HCT116 (cell line): ENCODE measurements at regions not wholly inside any gene's neighbourhood (a gene's known extent, or its start where the extent isn't known, plus 50 kb on each side); places are given as distances from the start of the nearest gene placed in this dataset.

ENCODE experiments used
- ATAC-seq: fragments of 200-7000 bp; cut with Tn5 transposase; 2 replicates; pipeline ENCODE4 v1.9.1; 2020; ENCODE audit warnings: mild to moderate bottlenecking, moderate library complexity
- BruUV-seq: library from RNA; stranded (reverse); fragments of 400-500 nt; replicated peaks from 2 replicates; lab custom pipeline; 2021; lab: Mats Ljungman, UMichigan
- CTCF ChIA-PET: fragments of 300-600 bp; sonication (Branson Sonifier 250); formaldehyde crosslinking; loops from one replicate; lab custom pipeline; 2021; ENCODE audit warnings: antibody characterized with exemption; lab: Charles Lee
- POLR2A ChIA-PET: fragments of 300-600, 350-600 bp; sonication (Branson Sonifier 250); formaldehyde crosslinking; loops from one replicate; lab custom pipeline; 2021; ENCODE audit warnings: antibody characterized with exemption; lab: Charles Lee
- RAD21 ChIA-PET, 2 experiments: fragments of 300-600 bp; sonication (Branson Sonifier 250); formaldehyde crosslinking; loops; one replicate each; lab custom pipeline; 2023; ENCODE audit warnings: low total read pairs in 2 of 2; ENCODE audit not compliant: uncharacterized antibody in 2 of 2, unreplicated experiment in 2 of 2, low non-redundant PET in 1 of 2; lab: Charles Lee
- DNase-seq: peaks from one replicate; pipeline ENCODE4 v3.0.0-alpha.2; 2010; ENCODE audit warnings: low read depth, low spot score
- H2AFZ ChIP-seq: fragments of 200-600 bp; shearing (Covaris generic), sonication (generic); 2 replicates; pipeline ENCODE4 v1.6.1; 2017; ENCODE audit warnings: low read depth, mixed run types, mixed read lengths, antibody characterized with exemption, low read length; ENCODE audit not compliant: poor library complexity, severe bottlenecking
- H3K27ac ChIP-seq: 2 replicates; pipeline ENCODE4 v1.5.1; 2012; ENCODE audit warnings: low read depth, low read length
- H3K27me3 ChIP-seq: fragments of 200-600 bp; sonication (generic); 2 replicates; pipeline ENCODE4 v1.6.1; 2016; ENCODE audit warnings: mixed run types, low read length, mixed read lengths; ENCODE audit not compliant: insufficient read depth
- H3K36me3 ChIP-seq, 2 experiments: fragments of 200-500 bp in 1 of 2; fragments of 200-600 bp in 1 of 2; sonication (Bioruptor generic) in 1 of 2; sonication (generic) in 1 of 2; 2 replicates each; pipeline versions ENCODE4 v1.5.1 to v1.6.1; 2014 to 2016; ENCODE audit warnings: low read length in 2 of 2, inconsistent platforms in 1 of 2, mixed read lengths in 1 of 2, mixed run types in 1 of 2; ENCODE audit not compliant: insufficient read depth in 2 of 2, control insufficient read depth in 1 of 2
- H3K4me1 ChIP-seq, 2 experiments: fragments of 200-600 bp in 1 of 2; sonication (generic) in 1 of 2; 2 replicates each; pipeline versions ENCODE4 v1.5.1 to v1.6.1; 2012 to 2017; ENCODE audit warnings: low read length in 2 of 2, inconsistent platforms in 1 of 2, mild to moderate bottlenecking in 1 of 2, mixed read lengths in 1 of 2, mixed run types in 1 of 2, moderate library complexity in 1 of 2; ENCODE audit not compliant: insufficient read depth in 2 of 2, control insufficient read depth in 1 of 2
- H3K4me2 ChIP-seq: fragments of 200-600 bp; sonication (generic); 2 replicates; pipeline ENCODE4 v1.6.1; 2017; ENCODE audit warnings: mixed run types, low read length, mixed read lengths
- H3K4me3 ChIP-seq, 2 experiments: fragments of 200-600 bp in 1 of 2; sonication (generic) in 1 of 2; replicated peaks in 1 of 2; 2 replicates each; pipeline ENCODE4 v1.5.1; 2011 to 2016; ENCODE audit warnings: low read length in 2 of 2, control low read depth in 1 of 2, low read depth in 1 of 2, mild to moderate bottlenecking in 1 of 2, mixed read lengths in 1 of 2, mixed run types in 1 of 2
- H3K79me2 ChIP-seq: fragments of 200-600 bp; sonication (generic); 2 replicates; pipeline ENCODE4 v1.6.1; 2017; ENCODE audit warnings: mild to moderate bottlenecking, mixed run types, low read length, moderate library complexity, mixed read lengths; ENCODE audit not compliant: insufficient read depth
- H3K9ac ChIP-seq: fragments of 200-600 bp; sonication (generic); 2 replicates; pipeline ENCODE4 v1.6.1; 2016; ENCODE audit warnings: low read length, mixed read lengths
- H3K9me2 ChIP-seq: fragments of 200-600 bp; sonication (generic), shearing (Covaris generic); 2 replicates; pipeline ENCODE4 v1.6.1; 2017; ENCODE audit warnings: mixed run types, mild to moderate bottlenecking, moderate library complexity; ENCODE audit not compliant: insufficient read depth
- H3K9me3 ChIP-seq, 2 experiments: fragments of 200-500 bp in 1 of 2; fragments of 200-600 bp in 1 of 2; sonication (Bioruptor generic) in 1 of 2; sonication (generic) in 1 of 2; 2 replicates each; pipeline ENCODE4 v1.6.1; 2014 to 2017; ENCODE audit warnings: low read length in 2 of 2, mixed read lengths in 2 of 2, inconsistent platforms in 1 of 2, low read depth in 1 of 2, mild to moderate bottlenecking in 1 of 2, mixed run types in 1 of 2, moderate library complexity in 1 of 2; ENCODE audit not compliant: control insufficient read depth in 1 of 2, insufficient read depth in 1 of 2
- H4K20me1 ChIP-seq: fragments of 200-600 bp; sonication (generic), shearing (Covaris generic); 2 replicates; pipeline ENCODE4 v1.6.1; 2017; ENCODE audit warnings: mixed run types, mild to moderate bottlenecking, moderate library complexity; ENCODE audit not compliant: insufficient read depth
- ATF3 ChIP-seq: IDR thresholded peaks from 2 replicates; pipeline ENCODE4 v1.6.1; 2012
- CEBPB ChIP-seq: IDR thresholded peaks from 2 replicates; pipeline ENCODE4 v1.6.1; 2012; ENCODE audit warnings: low read depth
- ELF1 ChIP-seq: IDR thresholded peaks from 2 replicates; pipeline ENCODE4 v1.6.1; 2012; ENCODE audit warnings: low read depth, borderline replicate concordance
- EZH2 ChIP-seq: fragments of 200-600 bp; sonication (generic); IDR thresholded peaks from 2 replicates; pipeline ENCODE4 v1.6.1; 2017; ENCODE audit warnings: antibody characterized with exemption, mixed run types
- EZH2phosphoT487 ChIP-seq: fragments of 200-600 bp; IDR thresholded peaks from 2 replicates; pipeline ENCODE4 v1.6.1; 2018; ENCODE audit warnings: antibody characterized with exemption, borderline replicate concordance
- JUND ChIP-seq: IDR thresholded peaks from 2 replicates; pipeline ENCODE4 v1.6.1; 2012
- MAX ChIP-seq: IDR thresholded peaks from 2 replicates; pipeline ENCODE4 v1.6.1; 2012
- RAD21 ChIP-seq: IDR thresholded peaks from 2 replicates; pipeline ENCODE4 v1.6.1; 2012; ENCODE audit warnings: low read depth, mild to moderate bottlenecking
- SIN3A ChIP-seq: IDR thresholded peaks from 2 replicates; pipeline ENCODE4 v1.6.1; 2012; ENCODE audit warnings: low read depth
- SP1 ChIP-seq: IDR thresholded peaks from 2 replicates; pipeline ENCODE4 v1.6.1; 2012; ENCODE audit warnings: low read depth
- intact Hi-C: fragments of 100-400 bp; cut with micrococcal nuclease; formaldehyde crosslinking; loops from 2 replicates; pipeline ENCODE4 v1.10.0; 2022

GRCh38 chr18:30572214-30572613 lies 470.3 kb downstream of the DSC3 start:
- Histone ChIP-seq H3K27ac (no peak overlapping the region), H3K4me1 (no peaks in the 10 kb centered on the region), H3K79me2 (no peaks in the 10 kb centered on the region), H2AFZ (no peak overlapping the region), H3K4me3 (no peak overlapping the region), H4K20me1 (no peaks in the 10 kb centered on the region), H3K27me3 (no peaks in the 10 kb centered on the region), H3K9me2 (no peaks in the 10 kb centered on the region), H3K9ac (no peak overlapping the region)
- ATAC-seq = no peak
- POLR2A ChIA-PET = no interaction called here
- BruUV-seq = no TSS peak
- DNase-seq = no peak
- TF ChIP-seq ELF1 (no peak), MAX (no peak), ATF3 (no peak), CEBPB (no peak), JUND (no peak), SIN3A (no peak)
- TF ChIP-seq, all 23 proteins: peak for 0
- intact Hi-C loops = no loop called here
- CTCF ChIA-PET = no interaction called here
- H3K4me2 ChIP-seq = no peak overlapping the region
- H3K9me3 ChIP-seq = no peaks in the 10 kb centered on the region
- no peaks in the 10 kb centered on the region for H3K36me3 ChIP-seq
- RAD21 ChIA-PET = no interaction called here

- H3K4me1 ChIP-seq = no peaks in the 10 kb centered on the region
- H3K9me3 ChIP-seq = no peaks in the 10 kb centered on the region
- DNase-seq (no peak), ATAC-seq (no peak)
- CTCF ChIA-PET = no interaction called here
- BruUV-seq = no TSS peak
- H3K27me3 ChIP-seq = no peaks in the 10 kb centered on the region
- no peaks in the 10 kb centered on the region for H3K9me2 ChIP-seq
- H3K4me3 ChIP-seq = no peak overlapping the region
- H3K9ac ChIP-seq = no peak overlapping the region
- no peaks in the 10 kb centered on the region for H3K36me3 ChIP-seq
- no peak overlapping the region for H2AFZ ChIP-seq
- H3K27ac ChIP-seq = no peak overlapping the region
- RAD21 ChIA-PET = no interaction called here
- POLR2A ChIA-PET = no interaction called here
- no peaks in the 10 kb centered on the region for H4K20me1 ChIP-seq
- H3K79me2 ChIP-seq = no peaks in the 10 kb centered on the region
- intact Hi-C loops = no loop called here
- H3K4me2 ChIP-seq = no peak overlapping the region
- TF ChIP-seq SP1 = no peak
- no peak for TF ChIP-seq EZH2
- TF ChIP-seq CEBPB = no peak
- TF ChIP-seq EZH2phosphoT487 = no peak
- TF ChIP-seq RAD21 = no peak
- TF ChIP-seq ELF1 = no peak
Observed at GRCh38 chr18:30568333-30568732, 474.2 kb downstream of the DSC3 start.
